NB4 (cell line): ENCODE measurements at regions not wholly inside any gene's neighbourhood (a gene's known extent, or its start where the extent isn't known, plus 50 kb on each side); places are given as distances from the start of the nearest gene placed in this dataset.

Experiments
- POLR2A ChIP-seq: IDR thresholded peaks from 2 replicates; pipeline ENCODE4 v1.6.1; 2011; ENCODE audit warnings: mild to moderate bottlenecking; ENCODE audit not compliant: insufficient read length; ENCODE audit errors: extremely low read depth
- TF ChIP-seq, protein P1 (sequence below): IDR thresholded peaks from one replicate; pipeline ENCODE4 v1.5.1; 2012; ENCODE audit warnings: low read depth, low read length

DNA sequence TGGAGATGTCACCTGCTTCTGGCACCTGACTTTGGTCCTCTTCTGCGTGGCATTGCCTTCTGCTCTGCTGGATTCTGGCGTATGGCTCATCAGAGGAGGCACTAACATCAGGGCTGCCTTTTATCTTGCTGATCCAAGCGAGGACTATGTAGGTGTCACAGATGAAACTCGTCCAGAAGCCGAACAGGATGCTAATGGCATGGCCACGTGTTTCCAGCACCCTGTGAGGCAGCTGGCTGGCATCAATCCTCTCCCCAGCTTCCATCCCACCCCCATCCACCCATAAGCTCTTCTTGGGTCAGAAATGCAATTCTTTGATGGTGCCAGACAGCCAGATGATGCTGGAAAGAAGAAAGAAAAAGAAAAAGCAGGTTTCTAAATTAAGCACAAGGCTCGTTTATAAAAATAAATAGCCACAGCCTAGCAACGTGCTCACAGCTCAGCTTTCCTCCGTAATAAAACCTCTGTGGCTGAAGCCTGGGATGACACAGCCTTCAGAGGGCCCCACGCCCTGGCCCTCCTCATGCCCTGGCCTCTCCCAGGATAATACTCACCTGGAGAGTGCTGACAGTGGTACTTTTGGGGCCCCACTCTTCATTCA, 212.9 kb upstream of the SERP2 start:
- TF ChIP-seq POLR2A = no peak
- TF ChIP-seq, protein P1, sequence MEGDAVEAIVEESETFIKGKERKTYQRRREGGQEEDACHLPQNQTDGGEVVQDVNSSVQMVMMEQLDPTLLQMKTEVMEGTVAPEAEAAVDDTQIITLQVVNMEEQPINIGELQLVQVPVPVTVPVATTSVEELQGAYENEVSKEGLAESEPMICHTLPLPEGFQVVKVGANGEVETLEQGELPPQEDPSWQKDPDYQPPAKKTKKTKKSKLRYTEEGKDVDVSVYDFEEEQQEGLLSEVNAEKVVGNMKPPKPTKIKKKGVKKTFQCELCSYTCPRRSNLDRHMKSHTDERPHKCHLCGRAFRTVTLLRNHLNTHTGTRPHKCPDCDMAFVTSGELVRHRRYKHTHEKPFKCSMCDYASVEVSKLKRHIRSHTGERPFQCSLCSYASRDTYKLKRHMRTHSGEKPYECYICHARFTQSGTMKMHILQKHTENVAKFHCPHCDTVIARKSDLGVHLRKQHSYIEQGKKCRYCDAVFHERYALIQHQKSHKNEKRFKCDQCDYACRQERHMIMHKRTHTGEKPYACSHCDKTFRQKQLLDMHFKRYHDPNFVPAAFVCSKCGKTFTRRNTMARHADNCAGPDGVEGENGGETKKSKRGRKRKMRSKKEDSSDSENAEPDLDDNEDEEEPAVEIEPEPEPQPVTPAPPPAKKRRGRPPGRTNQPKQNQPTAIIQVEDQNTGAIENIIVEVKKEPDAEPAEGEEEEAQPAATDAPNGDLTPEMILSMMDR = no peak
